Fibroblast of skin of right biceps (primary cell): ENCODE measurements at regions not wholly inside any gene's neighbourhood (a gene's known extent, or its start where the extent isn't known, plus 50 kb on each side); places are given as distances from the start of the nearest gene placed in this dataset.

Source experiments
- DNase-seq: peaks from one replicate; pipeline ENCODE4 v3.0.0-alpha.2; 2013

DNA sequence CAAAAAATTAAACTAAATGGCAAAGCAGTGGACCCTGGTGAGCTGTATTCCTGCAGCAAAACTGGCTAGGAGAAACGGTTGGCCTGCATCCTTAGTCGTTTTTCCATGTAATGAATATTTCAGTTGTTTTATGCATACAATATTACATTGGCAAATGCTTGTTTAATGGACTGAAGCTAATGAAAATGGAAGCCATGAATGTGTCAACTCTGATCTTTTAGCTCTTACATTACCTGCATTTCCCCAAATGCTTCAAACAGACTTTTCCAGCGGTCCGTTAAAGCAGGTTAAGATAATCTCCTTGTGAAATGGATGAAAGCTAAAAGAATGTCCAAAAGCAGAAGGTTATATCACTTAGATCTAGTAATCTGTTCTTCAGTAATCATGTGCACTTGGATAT, 686.3 kb upstream of the SETBP1 start:
- no peak for DNase-seq

DNA sequence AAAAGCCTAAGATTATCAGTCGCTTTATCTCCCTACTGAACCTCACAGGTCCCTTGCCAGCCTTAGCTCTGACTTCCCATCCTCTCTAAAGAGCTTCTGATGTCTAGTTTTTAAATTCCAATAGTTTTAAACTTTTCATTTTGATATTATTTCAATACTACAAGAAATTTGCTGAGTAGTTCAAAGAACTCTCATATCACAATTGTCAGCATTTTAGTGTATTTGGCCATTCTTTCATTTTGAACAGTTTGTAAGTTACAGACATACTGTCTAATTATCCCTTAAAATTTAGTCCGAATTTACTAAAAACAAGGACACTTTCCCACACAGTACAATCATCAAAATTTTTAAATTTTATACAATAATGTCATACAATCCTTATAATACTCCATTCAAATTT, 666.8 kb upstream of the SETBP1 start:
- DNase-seq: no peak

DNA sequence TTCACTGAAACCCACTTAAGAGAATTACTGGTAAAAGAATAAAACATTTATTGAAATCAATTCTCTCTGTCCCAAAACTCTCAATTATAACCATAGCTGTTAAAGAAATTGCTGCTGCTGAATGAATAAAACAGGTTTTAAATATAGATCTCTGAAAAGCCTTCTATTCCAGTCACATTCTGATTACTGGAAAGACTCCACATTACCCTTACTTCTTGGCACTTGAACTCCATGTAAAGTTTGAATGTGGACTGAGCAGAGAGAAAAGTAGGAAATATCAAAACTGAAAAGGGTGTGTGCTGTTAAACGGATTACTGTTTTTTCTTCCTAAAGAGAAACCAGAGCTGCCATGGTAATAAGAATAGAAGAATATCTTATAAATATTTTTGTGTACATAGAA, 655.3 kb upstream of the SETBP1 start:
- no peak for DNase-seq

DNA sequence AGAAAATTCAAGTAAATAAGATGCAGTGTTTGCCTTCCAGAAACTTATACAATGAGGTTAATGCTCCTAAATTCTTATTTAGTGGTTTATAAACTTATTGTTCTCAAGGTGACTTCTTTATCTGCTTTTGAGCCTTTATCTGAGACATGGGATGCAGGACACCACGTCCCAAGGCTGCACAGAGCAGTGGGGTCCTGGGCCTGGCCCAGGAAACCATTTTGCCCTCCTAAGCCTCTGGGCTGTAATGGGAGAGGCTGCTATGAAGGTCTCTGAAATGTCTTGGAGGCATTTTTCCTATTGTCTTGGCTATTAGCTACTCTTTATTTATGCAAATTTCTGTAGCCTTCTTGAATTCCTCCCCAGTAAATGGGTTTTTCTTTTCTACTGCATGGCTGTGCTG, 652.6 kb upstream of the SETBP1 start:
- no peak for DNase-seq

DNA sequence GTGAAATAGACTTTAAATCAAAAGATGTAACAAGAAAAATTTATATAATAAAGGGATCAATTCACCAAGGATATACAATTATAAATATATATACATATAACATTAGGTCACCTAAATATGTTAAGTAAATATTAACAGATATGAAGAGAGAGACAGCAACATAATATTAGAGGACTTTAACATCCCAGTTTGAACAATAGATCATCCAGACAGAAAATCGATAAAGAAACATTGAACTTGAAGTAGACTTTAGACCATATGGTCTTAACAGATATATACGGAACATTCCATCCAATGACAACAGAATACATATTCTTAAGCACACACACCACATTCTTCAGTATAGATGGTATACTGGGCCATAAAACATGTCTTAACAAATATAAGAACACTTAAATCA, 649.6 kb upstream of the SETBP1 start:
- no peak for DNase-seq

DNA sequence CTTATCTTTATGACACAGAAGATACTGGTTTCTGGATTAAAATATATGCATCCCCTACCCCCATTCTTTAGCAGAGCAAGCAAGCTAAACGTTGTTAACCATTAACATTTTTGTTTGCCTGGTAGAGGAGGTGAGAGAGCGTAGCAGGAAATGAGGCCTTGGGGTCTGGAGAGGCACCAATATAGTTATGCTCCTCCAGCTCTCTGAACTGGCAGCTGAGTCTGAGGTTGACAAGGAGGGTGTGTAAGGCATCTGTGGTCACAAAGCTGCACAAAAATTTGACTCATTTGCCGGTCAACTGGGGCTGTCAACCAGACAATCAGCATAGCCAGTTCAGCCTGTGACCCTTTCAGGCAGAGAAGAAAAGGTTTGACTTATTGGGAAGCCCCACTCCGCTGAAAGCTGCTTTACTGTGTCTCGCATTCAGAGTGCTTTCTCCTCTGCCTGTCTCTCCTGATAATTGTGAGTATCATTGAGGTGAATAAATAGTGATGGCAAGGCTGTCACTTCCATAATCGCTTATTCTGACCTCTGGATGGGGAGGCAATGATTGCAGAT, 647.5 kb upstream of the SETBP1 start:
- no peak for DNase-seq

DNA sequence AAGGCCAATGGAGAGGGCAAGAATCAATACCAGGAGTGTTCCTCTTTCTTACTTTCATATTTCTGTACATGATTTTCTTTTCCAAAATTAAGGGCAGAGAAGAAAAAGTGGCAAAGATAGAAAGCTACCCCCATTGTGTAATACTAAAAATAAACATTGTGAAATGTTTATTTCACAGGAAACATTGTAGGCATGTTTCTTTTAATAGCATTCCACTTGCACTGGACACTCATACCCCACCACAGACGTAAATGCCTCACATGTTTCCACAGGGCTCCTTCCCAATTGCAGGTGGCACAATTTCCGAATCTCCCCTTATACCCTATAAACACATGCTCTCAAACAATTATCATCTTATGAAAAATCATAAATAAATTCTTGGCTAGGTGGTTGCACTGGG, 645.1 kb upstream of the SETBP1 start:
- no peak for DNase-seq

DNA sequence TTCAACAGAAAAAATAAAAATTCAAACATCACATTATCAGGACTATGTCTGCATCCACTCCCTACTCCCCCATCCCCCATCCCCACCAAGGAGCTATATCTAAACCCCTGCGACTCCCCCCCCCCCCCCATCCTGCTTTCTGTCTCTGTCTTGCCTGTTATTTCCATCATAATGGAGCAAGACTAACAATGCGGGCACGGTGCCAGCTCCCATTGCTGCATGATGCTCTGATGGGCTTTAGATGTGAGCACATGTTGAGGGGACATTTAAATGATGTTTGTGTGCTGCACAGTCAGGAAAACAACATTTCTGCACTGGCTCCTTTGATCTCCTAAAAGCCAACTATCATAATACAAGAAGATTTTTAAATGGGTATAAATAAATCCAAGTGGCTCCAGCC, 644.2 kb upstream of the SETBP1 start:
- no peak for DNase-seq

DNA sequence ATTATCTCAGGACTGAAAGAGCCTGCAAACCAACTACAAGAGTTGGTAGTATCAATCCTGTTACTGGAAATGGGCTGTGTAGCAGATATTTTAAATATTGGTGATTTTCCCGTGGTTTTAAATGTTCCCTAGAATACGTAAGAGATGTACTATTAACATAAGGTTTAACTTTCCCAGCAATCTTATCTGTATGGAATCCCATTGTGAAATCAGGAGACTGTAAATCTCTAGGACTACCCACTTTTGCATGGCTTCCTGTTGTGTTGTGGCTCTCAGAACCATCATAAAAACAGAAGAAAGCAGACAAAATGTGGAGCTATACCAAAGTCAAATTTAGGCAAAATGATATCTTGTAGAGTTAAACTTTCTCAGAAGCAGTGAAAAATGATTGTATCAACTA, 641.5 kb upstream of the SETBP1 start:
- no peak for DNase-seq

DNA sequence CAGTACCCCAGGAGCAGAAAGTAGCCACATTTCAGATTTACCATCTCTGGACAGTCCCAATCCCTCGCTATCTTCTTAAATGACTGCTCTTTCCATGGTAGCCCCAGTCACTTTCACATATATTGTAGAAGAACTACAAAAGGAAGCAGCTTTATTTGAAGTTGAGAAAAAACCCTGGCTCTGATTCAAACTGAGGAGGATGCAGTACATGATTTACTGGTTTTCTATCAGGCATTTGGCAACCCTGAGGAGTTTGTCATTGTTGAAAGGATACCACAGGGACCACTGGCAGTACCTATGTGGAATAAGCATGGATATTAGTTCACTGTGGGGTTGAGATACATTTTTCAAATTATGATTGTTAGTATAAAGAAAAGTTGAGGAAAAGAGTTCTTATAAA, 640.9 kb upstream of the SETBP1 start:
- no peak for DNase-seq

DNA sequence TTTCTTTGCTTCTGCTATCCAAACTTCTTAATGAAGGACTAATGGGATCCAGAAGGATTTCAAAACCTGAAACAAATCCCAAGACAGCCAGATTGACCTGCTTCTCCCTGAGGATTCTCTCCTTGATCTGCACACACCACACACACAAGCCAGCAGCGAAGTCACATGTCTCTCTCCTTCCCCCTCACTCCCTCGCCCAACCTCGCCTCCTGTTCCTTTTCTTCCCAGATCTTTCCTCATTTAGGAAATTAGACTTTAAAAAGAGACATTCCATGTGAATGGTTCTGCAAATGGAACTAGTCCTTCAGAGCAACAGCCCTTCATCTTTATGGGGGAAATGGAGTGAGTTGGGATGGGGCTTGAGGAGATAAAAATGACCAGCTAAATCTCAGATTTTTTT, 639.1 kb upstream of the SETBP1 start:
- DNase-seq: no peak

DNA sequence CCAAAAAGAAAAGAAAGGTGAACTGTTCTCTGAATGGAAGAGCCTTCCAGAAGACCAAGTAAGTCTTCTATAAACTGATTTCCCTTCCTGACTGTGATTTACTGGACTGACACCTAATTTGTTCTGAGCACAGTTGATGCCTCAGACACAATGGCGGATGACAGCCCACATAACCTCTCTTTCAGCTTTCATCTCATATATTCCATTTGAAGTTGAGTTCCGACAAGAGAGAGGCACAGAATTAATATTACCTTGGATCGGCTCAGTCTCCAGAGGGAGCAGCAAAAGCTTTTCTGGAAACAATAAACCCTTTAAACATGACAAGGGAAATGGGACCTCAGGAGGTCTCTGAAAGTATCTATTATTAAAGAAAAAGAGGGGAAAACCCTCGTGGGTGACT, 638.7 kb upstream of the SETBP1 start:
- no peak for DNase-seq

DNA sequence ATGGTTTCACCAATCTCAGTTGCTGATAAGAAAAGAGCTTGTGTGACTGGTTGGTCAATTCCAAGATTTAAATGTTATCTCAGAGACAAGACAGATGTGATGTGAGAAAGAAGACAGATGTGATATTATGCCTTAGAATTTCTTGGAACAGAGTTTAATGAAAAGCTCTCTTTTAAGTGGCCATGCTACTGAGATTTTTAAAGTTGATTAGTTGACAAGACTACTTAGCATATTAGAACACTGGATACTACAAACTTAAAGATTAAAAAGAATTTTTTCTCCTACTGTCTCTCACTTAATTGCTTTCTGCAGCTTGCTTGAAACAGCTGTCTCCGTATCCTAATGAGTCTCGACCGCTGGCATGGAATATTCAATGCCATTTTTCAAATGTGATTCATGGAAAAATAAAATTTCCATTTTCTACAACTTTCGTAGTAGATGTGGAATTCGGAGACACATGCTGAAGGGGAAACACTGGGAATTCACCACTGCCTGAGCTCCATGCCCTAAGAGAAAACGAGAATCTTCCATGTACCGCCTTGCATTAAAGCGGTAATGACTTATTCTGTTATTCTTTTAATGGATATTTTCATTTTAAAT, 634.2 kb upstream of the SETBP1 start:
- DNase-seq: no peak

DNA sequence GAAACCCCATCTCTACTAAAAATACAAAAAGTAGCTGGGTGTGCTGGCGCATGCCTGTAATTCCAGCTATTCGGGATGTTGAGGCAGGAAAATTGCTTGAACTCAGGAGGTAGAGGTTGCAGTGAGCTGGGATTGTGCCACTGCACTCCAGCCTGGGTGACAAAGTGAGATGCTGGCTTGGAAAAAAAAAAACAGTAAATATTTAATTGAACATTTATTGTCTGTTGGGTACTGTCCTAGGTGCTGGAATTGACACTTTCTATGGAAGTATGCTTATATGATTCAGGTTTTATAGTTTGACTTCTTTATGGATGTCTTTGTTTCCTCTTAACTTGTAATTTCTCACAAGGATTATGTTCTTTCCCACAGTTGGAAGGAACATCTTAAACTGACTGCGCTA, 633.1 kb upstream of the SETBP1 start:
- no peak for DNase-seq

DNA sequence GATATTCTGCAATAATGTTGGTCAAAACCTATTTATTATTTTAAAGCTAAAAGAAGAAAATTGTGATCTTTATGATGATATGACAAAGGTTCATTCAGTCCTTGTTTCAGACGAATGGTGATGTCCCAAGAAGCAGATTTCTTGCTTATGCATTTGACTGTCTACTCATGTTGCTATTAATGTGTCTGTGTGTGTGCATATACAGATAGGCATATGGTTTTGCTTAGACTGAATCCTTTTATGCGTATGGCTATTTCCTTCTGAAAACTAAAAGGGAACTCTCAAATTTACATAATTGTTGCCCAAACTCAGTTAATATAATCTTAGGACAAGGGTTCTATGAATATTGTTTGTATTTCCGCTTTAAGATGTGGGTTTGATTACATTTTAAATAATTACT, 632.3 kb upstream of the SETBP1 start:
- no peak for DNase-seq

DNA sequence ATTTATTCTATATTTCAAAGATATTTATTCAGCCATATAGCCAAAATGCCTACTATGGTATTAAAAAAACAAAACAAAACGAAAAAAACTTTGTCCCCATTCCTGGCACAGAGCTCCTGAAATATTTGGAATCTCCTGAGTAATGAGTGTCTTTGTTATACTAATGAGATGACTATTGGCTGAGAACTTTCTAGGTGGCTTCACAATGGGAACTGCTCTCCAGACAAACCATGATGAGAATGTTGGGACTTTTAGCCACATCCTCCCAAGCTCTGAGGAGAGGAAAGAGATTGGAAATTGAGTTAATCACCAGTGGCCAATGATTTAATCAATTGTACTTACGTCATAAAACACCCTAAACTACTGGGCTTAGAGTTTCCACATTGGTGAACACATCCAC, 631.8 kb upstream of the SETBP1 start:
- DNase-seq: no peak

DNA sequence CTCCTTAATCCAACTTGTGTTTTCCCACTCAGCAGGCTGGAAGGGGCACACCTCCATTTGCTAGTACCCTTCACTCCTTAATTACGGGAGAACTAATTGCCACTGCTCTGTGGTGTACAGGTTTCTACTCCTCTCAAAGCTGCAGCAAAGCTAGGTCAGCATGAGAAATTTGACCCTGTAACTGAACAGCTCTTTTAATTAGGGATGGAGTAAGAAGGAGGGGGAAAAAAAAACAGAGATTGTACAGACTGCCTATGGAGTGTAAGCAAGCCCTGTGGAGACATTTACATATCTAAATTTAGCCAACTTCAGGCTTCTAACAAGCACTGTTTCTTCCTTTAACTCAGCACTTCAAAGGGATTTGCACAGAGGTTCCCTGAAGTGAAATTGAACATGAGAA, 629.7 kb upstream of the SETBP1 start:
- DNase-seq: no peak

DNA sequence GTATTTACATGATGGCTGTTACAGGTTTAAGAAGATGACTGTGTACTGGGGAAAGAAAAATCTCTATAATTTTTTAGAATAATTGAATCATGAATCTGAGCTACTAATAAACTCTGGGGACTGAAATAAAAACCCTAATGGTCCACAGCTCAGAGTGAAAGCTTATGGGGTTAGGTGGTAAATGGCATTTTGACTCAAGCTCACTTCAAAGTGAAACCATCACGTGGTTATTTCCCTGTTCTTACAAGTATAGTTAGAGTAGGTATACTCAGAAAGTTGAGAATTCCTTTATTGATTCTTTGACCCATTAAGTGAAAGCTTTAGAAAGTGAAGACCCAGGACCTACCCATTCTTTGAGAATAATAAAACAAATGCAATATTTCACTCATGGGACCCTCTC, 626.2 kb upstream of the SETBP1 start:
- DNase-seq: no peak

DNA sequence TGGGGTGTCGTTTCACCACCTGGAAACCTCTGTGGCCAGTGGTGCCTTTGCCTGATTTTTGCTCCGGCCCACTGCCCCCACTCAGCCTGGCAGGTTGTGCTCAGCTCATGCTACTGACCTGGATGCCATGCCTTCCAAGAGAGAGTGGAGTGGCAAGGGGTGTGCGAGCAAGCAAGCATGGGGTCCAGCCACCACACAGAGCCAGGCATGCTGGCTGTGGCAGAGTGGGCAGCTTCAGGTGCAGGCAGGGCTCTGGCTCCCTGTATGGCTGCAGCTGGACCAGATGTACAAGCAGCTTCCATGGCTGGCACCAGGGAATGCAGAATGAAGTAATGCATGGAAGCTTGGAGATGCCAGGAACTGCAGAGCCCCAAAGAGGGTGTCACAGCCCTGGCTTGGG, 620.5 kb upstream of the SETBP1 start:
- no peak for DNase-seq

DNA sequence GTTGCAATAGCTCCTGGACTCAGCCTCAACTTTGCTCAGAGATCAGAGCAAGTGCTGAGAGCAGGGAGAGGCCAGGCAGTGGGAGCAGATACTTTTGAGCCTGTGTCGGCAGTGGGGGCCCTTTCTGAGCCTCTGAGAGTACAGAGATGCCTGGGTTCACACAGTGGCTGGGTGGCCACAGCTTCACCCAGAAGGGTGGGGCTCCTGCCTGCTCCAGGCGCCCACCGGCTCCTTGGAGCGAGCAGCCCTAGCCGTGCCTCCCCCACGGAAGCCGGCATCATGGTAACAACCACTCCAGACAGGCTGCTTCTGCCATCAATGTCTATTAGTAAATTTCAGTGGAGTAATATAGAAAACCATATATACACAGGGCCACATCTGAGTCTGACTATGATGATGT, 619.2 kb upstream of the SETBP1 start:
- DNase-seq: no peak

DNA sequence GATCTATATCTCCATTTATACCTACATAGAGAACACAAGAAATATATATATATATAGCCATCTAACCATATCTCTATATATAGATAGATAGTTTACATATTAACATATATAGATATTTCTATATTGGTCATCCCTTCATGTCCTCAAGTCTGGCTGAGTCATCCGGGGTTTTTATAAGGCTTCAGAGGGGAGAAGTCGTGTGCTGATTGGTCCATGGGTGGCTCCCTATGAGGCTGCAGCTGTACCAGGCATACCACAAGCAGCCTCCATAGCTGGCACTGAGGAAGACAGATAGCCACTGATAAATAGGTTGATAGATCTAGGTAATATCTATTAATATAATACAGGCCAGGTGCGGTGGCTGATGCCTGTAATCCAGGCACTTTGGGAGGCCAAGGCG, 618.3 kb upstream of the SETBP1 start:
- DNase-seq: no peak

DNA sequence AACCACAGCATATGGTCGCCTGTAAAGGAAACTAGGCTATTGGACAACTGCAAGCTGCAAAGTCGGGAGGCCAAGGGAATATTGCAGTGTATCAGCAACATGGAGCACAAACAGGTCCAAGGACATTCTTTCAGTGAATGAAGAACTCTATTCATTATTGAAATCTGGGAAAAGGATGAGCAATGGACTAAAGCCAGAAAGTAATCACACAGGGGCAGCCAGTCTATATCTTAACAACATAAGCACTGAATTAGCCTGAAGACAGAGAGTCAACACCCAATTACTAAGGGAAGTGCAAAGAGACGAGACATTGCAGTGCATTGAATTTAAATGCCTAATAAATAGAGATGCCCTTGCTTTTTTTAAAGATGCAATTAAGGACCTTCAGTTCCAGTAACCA, 615.5 kb upstream of the SETBP1 start:
- DNase-seq: no peak

DNA sequence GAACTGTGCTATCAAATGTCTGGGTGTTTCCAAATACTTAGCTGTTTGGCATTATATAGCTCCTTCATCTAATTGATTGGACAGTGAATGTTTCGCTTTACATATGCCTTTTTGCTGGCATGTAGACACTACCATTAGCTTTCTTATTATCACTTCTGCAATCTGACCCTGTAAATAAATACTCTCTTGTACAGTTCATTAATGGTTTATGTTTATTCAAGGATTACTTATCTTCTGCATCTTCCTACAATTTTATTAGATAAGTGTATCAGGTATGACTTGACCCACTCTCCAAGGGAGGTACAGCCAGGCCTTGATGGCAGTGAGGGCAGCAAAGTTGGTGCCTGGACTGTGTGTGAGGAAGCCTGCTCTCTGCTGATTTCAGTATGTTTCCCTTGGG, 614.1 kb upstream of the SETBP1 start:
- no peak for DNase-seq

DNA sequence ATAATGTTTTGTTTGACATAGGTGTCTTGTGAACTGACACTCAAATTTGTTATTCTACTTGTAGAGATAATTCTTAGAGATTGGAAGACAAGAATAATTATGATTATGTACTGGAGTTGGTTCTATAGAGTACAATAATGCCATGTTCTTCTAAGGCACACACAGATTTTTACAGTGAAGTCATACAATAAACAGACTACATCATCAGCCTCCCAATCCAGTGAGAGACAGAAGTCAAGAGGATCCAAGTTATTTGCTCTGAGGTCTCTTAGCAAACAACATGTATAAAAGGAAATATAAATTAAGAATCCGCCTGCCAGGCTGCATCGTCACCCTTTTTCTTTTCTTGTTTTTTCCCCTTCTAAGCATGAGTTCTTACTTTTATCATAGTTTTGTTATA, 613.5 kb upstream of the SETBP1 start:
- no peak for DNase-seq

DNA sequence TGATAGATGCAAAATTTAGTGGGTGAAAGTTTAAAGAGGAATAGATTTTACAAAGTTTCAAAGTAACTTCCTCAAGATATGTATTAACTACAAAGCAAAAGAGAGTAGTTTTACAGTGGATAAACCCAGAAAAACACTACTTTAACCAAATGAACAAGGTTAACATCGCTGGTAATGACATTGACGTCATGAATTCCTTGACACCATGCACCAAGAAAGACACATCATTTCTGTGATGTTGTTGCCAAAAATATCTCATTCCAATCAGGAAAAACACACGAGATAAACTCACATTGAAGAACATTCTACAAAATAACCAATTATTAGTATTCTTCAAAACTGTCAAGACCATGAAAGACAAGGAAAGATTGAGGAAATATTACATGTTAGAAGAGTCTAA, 605.6 kb upstream of the SETBP1 start:
- DNase-seq: no peak

DNA sequence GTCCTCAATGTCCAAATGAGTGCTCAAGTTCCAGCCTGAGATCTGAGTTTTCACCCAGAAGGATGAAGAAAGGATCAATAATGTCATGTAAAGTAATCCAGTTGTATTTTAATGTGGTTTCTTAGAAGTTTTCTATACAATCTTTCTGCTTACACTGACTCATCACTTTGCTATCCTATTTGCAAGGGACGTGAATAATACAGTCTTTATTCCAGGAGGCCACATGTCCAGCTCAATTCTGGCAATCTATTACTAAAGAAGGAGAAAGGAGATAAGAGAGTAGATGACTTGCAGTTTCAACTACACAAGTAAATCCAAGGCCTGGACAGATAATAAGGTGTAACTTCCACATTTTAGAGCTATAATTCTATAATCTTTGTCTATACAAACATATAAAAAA, 601.1 kb upstream of the SETBP1 start:
- peak; percentile 73 for DNase-seq
